Posterior cingulate gyrus (tissue), 11 donors: ENCODE measurements at regions not wholly inside any gene's neighbourhood (a gene's known extent, or its start where the extent isn't known, plus 50 kb on each side); places are given as distances from the start of the nearest gene placed in this dataset.

Experiments used
- DNase-seq, 10 donors: peaks; one replicate each; pipeline versions ENCODE4 v3.0.0 to v3.0.0-alpha.2; 2020 to 2021; ENCODE audit warnings: mixed read lengths in 3 of 10
- intact Hi-C: fragments of 100-400 bp; cut with DNase I; formaldehyde crosslinking; loops from one replicate; pipeline ENCODE4 v1.15.1; 2023

- peak in 2 of 10 donors; percentile 8 to 14 for DNase-seq
These were observed 147.4 kb downstream of the SOX11 start for GRCh38 chr2:5839550-5839949.

DNA sequence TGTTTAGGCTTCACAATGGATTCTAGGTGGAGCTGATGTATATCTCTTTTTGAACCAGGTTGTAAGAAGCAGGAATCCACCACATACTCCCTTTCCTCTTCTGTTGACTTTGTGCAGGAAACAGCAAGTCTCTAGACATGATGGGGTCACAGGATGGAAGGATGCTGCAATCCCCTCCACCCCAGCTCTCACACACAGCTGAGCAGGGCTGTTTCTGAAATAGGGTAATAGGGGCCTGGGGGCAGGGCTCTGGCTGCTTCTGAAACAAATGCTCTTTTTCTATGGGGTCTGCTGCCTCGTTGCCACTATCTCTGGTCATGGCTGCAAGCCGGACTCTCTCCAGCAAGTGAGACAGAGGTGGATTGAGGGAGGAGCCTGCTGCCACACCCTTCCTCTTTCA, 148.9 kb downstream of the SOX11 start:
- DNase-seq: no peak
- intact Hi-C loops: no loop called here

More at GRCh38 chr2:5839550-5839949, 147.4 kb downstream of the SOX11 start:
- intact Hi-C loops: no loop called here

DNA sequence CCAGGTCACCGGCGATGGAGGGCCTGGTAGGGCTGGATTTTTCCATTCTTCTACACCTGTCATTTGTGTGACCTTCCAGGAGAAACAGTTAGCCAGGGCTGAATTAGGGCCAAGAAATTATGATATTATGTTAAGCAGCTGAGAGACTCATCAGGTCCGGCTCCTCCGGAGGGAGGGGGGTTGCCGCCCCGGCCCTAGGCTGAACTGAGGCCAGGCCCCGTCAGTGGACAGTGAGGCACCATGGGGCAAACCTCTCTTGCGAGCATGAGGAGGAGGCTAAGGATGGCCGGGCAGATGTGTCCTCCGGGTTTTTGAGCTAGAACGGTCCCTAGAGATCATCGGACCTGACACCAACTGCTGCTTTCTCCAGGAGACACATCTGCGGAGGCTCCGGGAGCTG, 150.1 kb downstream of the SOX11 start:
- no peak for DNase-seq
- intact Hi-C loops: no loop called here

GRCh38 chr2:5845798-5846330, 153.7 kb downstream of the SOX11 start:
- DNase-seq: no peak
- intact Hi-C loops: no loop called here

GRCh38 chr2:5846881-5847280, 154.7 kb downstream of the SOX11 start:
- intact Hi-C loops: no loop called here
- DNase-seq: no peak

- intact Hi-C loops: no loop called here
- no peak for DNase-seq
These were observed 157.4 kb downstream of the SOX11 start for GRCh38 chr2:5849562-5849961.

- intact Hi-C loops: no loop called here
- DNase-seq: no peak
These were observed 159.2 kb downstream of the SOX11 start for GRCh38 chr2:5851410-5851809.

- DNase-seq: no peak
- intact Hi-C loops: no loop called here
These were observed 162.6 kb downstream of the SOX11 start for GRCh38 chr2:5854797-5855196.

- intact Hi-C loops: no loop called here
- DNase-seq: peak in 1 of 10 donors; percentile 70
These were observed 174.9 kb downstream of the SOX11 start for GRCh38 chr2:5867056-5867455.

DNA sequence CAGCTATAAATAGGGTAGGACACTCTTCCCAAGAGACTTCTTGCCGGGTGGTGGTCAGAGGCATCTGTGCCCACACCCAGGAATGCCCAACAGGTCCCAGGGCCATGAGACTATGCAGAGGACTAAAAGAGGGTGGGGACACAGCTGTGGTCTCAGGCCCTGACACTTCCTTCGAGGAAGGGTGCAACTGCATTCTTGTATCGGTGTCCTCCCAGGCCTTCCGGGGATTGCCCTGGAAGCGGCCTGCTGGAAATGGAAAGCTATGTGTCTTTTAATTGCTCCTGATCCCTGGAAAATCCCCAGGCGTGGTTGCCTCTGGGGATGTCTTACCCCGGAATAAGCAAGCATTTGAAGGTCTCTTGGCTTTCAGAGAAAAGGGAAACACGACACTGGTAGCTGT, 176.7 kb downstream of the SOX11 start:
- DNase-seq: no peak
- intact Hi-C loops: no loop called here

- intact Hi-C loops: no loop called here
- DNase-seq: no peak
These were observed 177.8 kb downstream of the SOX11 start for GRCh38 chr2:5869936-5870335.

GRCh38 chr2:5877360-5877759, 185.2 kb downstream of the SOX11 start:
- no peak for DNase-seq
- intact Hi-C loops: no loop called here

DNA sequence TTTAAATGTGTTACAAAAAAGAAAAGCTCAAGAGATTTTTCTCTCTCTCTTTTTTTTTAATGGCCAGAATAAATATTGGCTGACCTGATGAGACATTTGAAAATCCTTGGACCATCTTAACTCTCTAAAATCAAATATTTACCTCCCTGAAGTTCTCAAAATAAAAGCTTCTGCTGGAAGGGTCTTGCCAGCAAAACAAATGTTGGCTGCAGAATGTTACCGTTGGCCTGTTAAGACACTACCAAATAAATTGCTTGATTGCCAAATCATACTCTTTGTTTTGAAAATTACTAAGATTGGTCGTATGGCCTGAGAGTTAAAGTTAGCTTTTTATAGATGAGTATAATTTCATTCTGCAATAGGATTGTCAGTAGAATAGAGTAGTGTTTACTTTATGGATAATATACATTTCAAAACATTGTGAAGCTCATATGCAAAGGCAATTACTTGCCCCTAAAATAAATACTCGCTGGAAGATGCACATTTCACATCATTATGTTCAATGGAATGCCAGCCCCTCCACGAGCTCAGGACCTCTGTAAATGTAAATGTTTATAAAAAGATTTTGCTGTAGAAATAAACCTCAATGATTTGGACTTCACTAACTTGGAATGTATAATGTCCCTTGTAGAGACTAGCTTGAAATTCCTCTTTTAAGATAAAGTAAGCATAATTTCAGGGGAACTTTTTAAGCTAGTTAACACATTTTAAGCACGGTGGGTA, 193.4 kb downstream of the SOX11 start:
- intact Hi-C loops: no loop called here
- no peak for DNase-seq

GRCh38 chr2:5886462-5886861, 194.3 kb downstream of the SOX11 start:
- no peak for DNase-seq
- intact Hi-C loops: no loop called here

- intact Hi-C loops: no loop called here
- no peak for DNase-seq
These were observed 195.9 kb downstream of the SOX11 start for GRCh38 chr2:5888126-5888525.

- no peak for DNase-seq
- intact Hi-C loops: no loop called here
These were observed 197.3 kb downstream of the SOX11 start for GRCh38 chr2:5889519-5889918.

DNA sequence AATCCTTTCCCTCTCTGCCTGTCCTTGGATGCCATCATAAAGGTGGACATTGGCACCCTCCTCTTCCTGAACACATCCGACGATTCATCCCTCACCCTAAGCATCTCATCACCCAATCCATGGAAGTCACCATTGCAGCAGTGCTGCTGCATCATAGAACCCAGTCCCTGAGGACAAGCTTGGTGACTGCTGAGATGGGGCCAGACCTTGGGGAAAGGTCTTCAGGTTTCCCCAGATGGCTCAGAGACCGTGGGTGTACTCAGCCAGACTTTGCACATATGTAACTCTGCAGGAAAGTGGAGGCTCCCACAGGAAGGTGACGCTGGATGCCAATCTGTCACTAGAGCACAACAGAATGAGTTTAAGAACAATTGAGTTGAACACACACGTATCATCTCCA, 202.2 kb downstream of the SOX11 start:
- no peak for DNase-seq
- intact Hi-C loops: no loop called here

DNA sequence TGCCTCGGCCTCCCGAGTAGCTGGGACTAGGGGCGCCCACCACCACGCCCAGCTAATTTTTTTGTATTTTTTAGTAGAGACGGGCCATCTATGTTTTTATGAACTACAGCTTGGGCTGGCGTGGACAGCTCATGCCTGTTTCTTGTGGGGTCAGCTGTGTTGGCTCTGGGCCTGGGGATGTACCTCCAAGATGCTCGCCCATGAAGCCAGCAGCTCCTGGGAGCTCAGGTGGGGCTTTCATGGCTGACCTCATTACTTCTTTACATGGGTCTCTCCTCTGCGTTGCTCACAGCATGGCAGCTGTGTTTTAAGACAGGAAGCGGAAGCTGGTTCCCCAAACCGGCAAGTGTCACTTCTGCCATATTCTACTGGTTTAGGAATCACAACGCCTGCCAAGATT, 203.1 kb downstream of the SOX11 start:
- DNase-seq: peak in 1 of 10 donors; percentile 55
- intact Hi-C loops: no loop called here

GRCh38 chr2:5897249-5897648, 205.1 kb downstream of the SOX11 start:
- DNase-seq: no peak
- intact Hi-C loops: no loop called here

- no peak for DNase-seq
- intact Hi-C loops: no loop called here
These were observed 206.5 kb downstream of the SOX11 start for GRCh38 chr2:5898667-5899066.

GRCh38 chr2:5905661-5906060, 213.5 kb downstream of the SOX11 start:
- intact Hi-C loops: no loop called here
- DNase-seq: no peak

DNA sequence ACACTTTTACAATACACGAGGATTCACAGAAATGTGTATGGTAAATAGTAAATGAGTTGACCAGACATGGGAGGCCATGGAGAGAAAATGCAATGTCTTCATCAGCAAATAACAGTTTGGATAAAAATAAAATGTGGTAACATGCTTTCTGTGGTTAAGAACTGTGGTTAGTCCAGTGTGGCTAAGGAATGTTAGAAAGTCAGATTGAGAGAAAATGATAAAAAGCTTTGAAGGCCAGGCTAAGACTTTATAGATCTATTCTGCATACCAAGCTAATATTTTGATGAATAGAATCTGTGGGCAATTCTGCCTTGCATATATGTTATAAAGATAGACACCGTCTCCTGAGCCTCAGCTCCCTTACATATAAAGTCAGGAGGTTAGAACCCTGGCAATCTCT, 215.9 kb downstream of the SOX11 start:
- intact Hi-C loops: no loop called here
- DNase-seq: no peak

- intact Hi-C loops: no loop called here
- no peak for DNase-seq
These were observed 219.5 kb downstream of the SOX11 start for GRCh38 chr2:5911718-5912117.
